Keratinocyte (primary cell): ENCODE measurements at regions not wholly inside any gene's neighbourhood (a gene's known extent, or its start where the extent isn't known, plus 50 kb on each side); places are given as distances from the start of the nearest gene placed in this dataset.

Source experiments
- DNase-seq: peaks from one replicate; pipeline ENCODE4 v3.0.0-alpha.2; 2011; ENCODE audit warnings: low read depth, missing footprints, low spot score
- FAIRE-seq: peaks from 2 replicates; lab custom pipeline; 2011; peaks lifted over from hg19 to GRCh38; lab: Jason Lieb, UNC
- H2AFZ ChIP-seq: 2 replicates; pipeline ENCODE4 v1.6.0; 2012; ENCODE audit warnings: low read length, control low read depth, inconsistent platforms; ENCODE audit not compliant: control insufficient read depth
- H3K27ac ChIP-seq: 2 replicates; pipeline ENCODE4 v1.5.1; 2011; ENCODE audit warnings: low read length; ENCODE audit not compliant: control insufficient read depth, insufficient read depth
- H3K27me3 ChIP-seq: 3 replicates; pipeline ENCODE4 v1.6.0; 2011; ENCODE audit warnings: low read length; ENCODE audit not compliant: control insufficient read depth, insufficient read depth; ENCODE audit errors: extremely low read depth
- H3K36me3 ChIP-seq, 2 experiments: 2 replicates in 1 of 2; 3 replicates in 1 of 2; pipeline ENCODE4 v1.5.1; 2011; ENCODE audit warnings: low read length in 2 of 2, mild to moderate bottlenecking in 1 of 2; ENCODE audit not compliant: control insufficient read depth in 2 of 2, insufficient read depth in 2 of 2; ENCODE audit errors: extremely low read depth in 1 of 2
- H3K4me1 ChIP-seq: 3 replicates; pipeline ENCODE4 v1.5.1; 2011; ENCODE audit warnings: low read length; ENCODE audit not compliant: control insufficient read depth, insufficient read depth; ENCODE audit errors: extremely low read depth
- H3K4me2 ChIP-seq: 3 replicates; pipeline ENCODE4 v1.6.0; 2011; ENCODE audit warnings: low read depth, low read length; ENCODE audit not compliant: control insufficient read depth, insufficient read depth; ENCODE audit errors: extremely low read depth
- H3K4me3 ChIP-seq, 3 experiments: fragments of 200-600 bp in 1 of 3; sonication (generic) in 1 of 3; 2 replicates in 2 of 3; 3 replicates in 1 of 3; pipeline ENCODE4 v1.5.1; 2011 to 2016; ENCODE audit warnings: low read length in 3 of 3, mild to moderate bottlenecking in 3 of 3, control low read depth in 2 of 3, inconsistent platforms in 1 of 3, low read depth in 1 of 3, mixed read lengths in 1 of 3, mixed run types in 1 of 3, moderate library complexity in 1 of 3; ENCODE audit not compliant: control insufficient read depth in 2 of 3, insufficient read depth in 2 of 3; ENCODE audit errors: extremely low read depth in 1 of 3
- H3K79me2 ChIP-seq: 2 replicates; pipeline ENCODE4 v1.6.0; 2012; ENCODE audit warnings: low read length; ENCODE audit not compliant: control insufficient read depth, insufficient read depth
- H3K9ac ChIP-seq: 3 replicates; pipeline ENCODE4 v1.6.0; 2011; ENCODE audit warnings: low read length; ENCODE audit not compliant: control insufficient read depth, insufficient read depth; ENCODE audit errors: extremely low read depth
- H3K9me1 ChIP-seq: 3 replicates; pipeline ENCODE4 v1.6.0; 2011; ENCODE audit warnings: low read length; ENCODE audit not compliant: control insufficient read depth, insufficient read depth; ENCODE audit errors: extremely low read depth
- H3K9me3 ChIP-seq: 2 replicates; pipeline ENCODE4 v1.5.1; 2012; ENCODE audit warnings: low read depth, low read length; ENCODE audit not compliant: control insufficient read depth
- H4K20me1 ChIP-seq: 3 replicates; pipeline ENCODE4 v1.6.0; 2011; ENCODE audit warnings: low read length; ENCODE audit not compliant: control insufficient read depth, insufficient read depth; ENCODE audit errors: extremely low read depth
- CTCF ChIP-seq, 3 experiments: IDR thresholded peaks in 1 of 3; conservative IDR thresholded peaks in 1 of 3; optimal IDR thresholded peaks in 1 of 3; 2 replicates in 2 of 3; 3 replicates in 1 of 3; pipeline versions ENCODE3 to v1.5.1; 2011; ENCODE audit warnings: low read length in 3 of 3, mild to moderate bottlenecking in 3 of 3, moderate library complexity in 2 of 3, control low read depth in 1 of 3, inconsistent platforms in 1 of 3; ENCODE audit not compliant: insufficient read depth in 2 of 3; ENCODE audit errors: extremely low read depth in 1 of 3
- EZH2 ChIP-seq: IDR thresholded peaks from one replicate; pipeline ENCODE4 v1.6.1; 2012; ENCODE audit warnings: inconsistent platforms, mild to moderate bottlenecking, low read length, moderate library complexity
- dilution Hi-C: fragments of 300-500 bp; cut with MboI; formaldehyde crosslinking; loops from one replicate; pipeline ENCODE4 v1.7.0; 2020; ENCODE audit warnings: low sequenced_read_pairs; ENCODE audit not compliant: extremely low pct_ligation_motif_present

- no peaks in the 10 kb centered on the region for H3K9me1 ChIP-seq
- H4K20me1 ChIP-seq: no peaks in the 10 kb centered on the region
- DNase-seq (no peak), FAIRE-seq (no peak)
- TF ChIP-seq EZH2: no peak
- TF ChIP-seq CTCF (optimal IDR thresholded peaks at IDR 0.05 in 1 of 3, IDR thresholded peaks at IDR 0.05 in 1 of 3, conservative IDR thresholded peaks at IDR 0.05 in 1 of 3; ENCODE audit: extremely low read depth in 1 of 3, insufficient read depth in 2 of 3, low read length in 3 of 3): no peak
- H3K4me3 ChIP-seq: no peak overlapping the region
- dilution Hi-C loops: no loop called here
- H3K9me3 ChIP-seq: no peaks in the 10 kb centered on the region
- no peaks in the 10 kb centered on the region for H3K27me3 ChIP-seq
- no peaks in the 10 kb centered on the region for H3K4me1 ChIP-seq
- H3K27ac ChIP-seq: no peak overlapping the region
- H3K79me2 ChIP-seq: no peaks in the 10 kb centered on the region
- H3K4me2 ChIP-seq: no peak overlapping the region
- H2AFZ ChIP-seq: no peak overlapping the region
- no peak overlapping the region for H3K9ac ChIP-seq
- H3K36me3 ChIP-seq: no peaks in the 10 kb centered on the region
Measured at GRCh38 chr2:193222454-193222853, 1027.7 kb upstream of the TMEFF2 start.

GRCh38 chr2:193219413-193219812 is 1024.7 kb upstream of the TMEFF2 start:
- Histone ChIP-seq H4K20me1 (no peaks in the 10 kb centered on the region), H3K9ac (no peak overlapping the region), H3K4me1 (no peaks in the 10 kb centered on the region), H2AFZ (no peak overlapping the region), H3K27ac (no peak overlapping the region), H3K9me1 (no peaks in the 10 kb centered on the region), H3K4me2 (no peak overlapping the region), H3K27me3 (no peaks in the 10 kb centered on the region), H3K9me3 (no peaks in the 10 kb centered on the region), H3K79me2 (no peaks in the 10 kb centered on the region), H3K4me3 (no peak overlapping the region), H3K36me3 (no peaks in the 10 kb centered on the region)
- dilution Hi-C loops: no loop called here
- TF ChIP-seq EZH2: no peak
- no peak for TF ChIP-seq CTCF (optimal IDR thresholded peaks at IDR 0.05 in 1 of 3, IDR thresholded peaks at IDR 0.05 in 1 of 3, conservative IDR thresholded peaks at IDR 0.05 in 1 of 3; ENCODE audit: extremely low read depth in 1 of 3, insufficient read depth in 2 of 3, low read length in 3 of 3)
- DNase-seq (no peak), FAIRE-seq (no peak)
